Body of pancreas (tissue), 4 donors: ENCODE measurements at regions not wholly inside any gene's neighbourhood (a gene's known extent, or its start where the extent isn't known, plus 50 kb on each side); places are given as distances from the start of the nearest gene placed in this dataset.

Experiments
- ATAC-seq: fragments of 150-250 bp; one replicate; pipeline ENCODE4 v1.9.1; 2016
- DNase-seq, 4 donors: peaks; one replicate each; pipeline ENCODE4 v3.0.0-alpha.2; 2019
- H3K27ac ChIP-seq, 4 donors: fragments of 200-600 bp; sonication (generic); 1 replicate in 3 of 4; 2 replicates in 1 of 4; pipeline versions ENCODE4 v1.5.1 to v1.6.1; 2016 to 2019; ENCODE audit warnings: mild to moderate bottlenecking in 1 of 4, mixed read lengths in 1 of 4, moderate library complexity in 1 of 4
- H3K27me3 ChIP-seq, 2 donors: fragments of 200-600 bp; sonication (generic); one replicate each; pipeline ENCODE4 v1.6.0; 2016; ENCODE audit warnings: mild to moderate bottlenecking in 1 of 2
- H3K36me3 ChIP-seq, 2 donors: fragments of 200-600 bp; sonication (generic); replicated peaks in 1 of 2; 2 replicates each; pipeline ENCODE4 v1.5.1; 2016; ENCODE audit warnings: low read depth in 2 of 2; ENCODE audit not compliant: insufficient read depth in 1 of 2
- H3K4me1 ChIP-seq: fragments of 200-600 bp; sonication (generic); one replicate; pipeline ENCODE4 v1.6.0; 2016
- H3K4me3 ChIP-seq, 2 donors: fragments of 200-600 bp; sonication (generic); 1 replicate in 1 of 2; 2 replicates in 1 of 2; pipeline ENCODE4 v1.5.1; 2016 to 2019
- H3K9me3 ChIP-seq, 3 donors: fragments of 200-600 bp; sonication (generic); 1 replicate in 2 of 3; 2 replicates in 1 of 3; pipeline ENCODE4 v1.5.1; 2016
- POLR2A ChIP-seq, 3 donors: fragments of 450-650 bp; IDR thresholded peaks; one replicate each; pipeline ENCODE4 v1.6.1; 2016; ENCODE audit warnings: antibody characterized with exemption in 3 of 3, mild to moderate bottlenecking in 2 of 3
- WGBS, 2 donors: methylation state at CpG; one replicate each; pipeline ENCODE4 v1.1.5; 2017; 5-methylcytosine and 5-hydroxymethylcytosine counted together
- intact Hi-C: fragments of 100-400 bp; cut with DNase I; formaldehyde crosslinking; loops from one replicate; pipeline ENCODE4 v1.15.1; 2023
- TF ChIP-seq, protein P1 (sequence below), 7 experiments: fragments of 450-650 bp in 4 of 7; fragments of 200-600 bp in 3 of 7; sonication (generic) in 3 of 7; IDR thresholded peaks; one replicate each; pipeline ENCODE4 v1.5.1; 2016 to 2019; ENCODE audit warnings: antibody characterized with exemption in 7 of 7

DNA sequence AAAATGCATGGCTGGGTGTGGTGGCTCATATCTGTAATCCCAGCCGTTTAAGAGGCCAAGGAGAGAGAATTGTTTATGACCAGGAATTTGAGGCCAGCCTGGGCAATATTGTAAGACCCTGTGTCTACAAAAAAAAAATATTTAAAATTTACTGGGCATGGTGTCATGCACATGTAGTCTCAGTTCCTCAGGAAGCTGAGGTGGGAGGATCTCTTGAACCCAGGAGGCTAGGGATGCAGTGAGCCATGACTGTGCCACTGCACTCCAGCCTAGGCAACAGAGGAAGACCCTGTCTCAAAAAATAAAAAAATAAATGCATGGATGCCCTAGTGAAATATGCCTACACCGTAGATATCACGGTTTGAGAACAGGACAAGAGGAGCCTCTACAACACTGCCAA lies 1331.2 kb upstream of the B3GALT2 start:
- Histone ChIP-seq H3K36me3 (no peaks in the 10 kb centered on the region), H3K9me3 (no peaks in the 10 kb centered on the region), H3K27ac (no peak overlapping the region), H3K4me3 (no peak overlapping the region), H3K27me3 (no peaks in the 10 kb centered on the region), H3K4me1 (no peaks in the 10 kb centered on the region)
- intact Hi-C loops, result no loop called here
- DNase-seq (no peak), ATAC-seq (no peak)
- WGBS, 2 donors, result 57 to 65% methylated on average over 3 of the region's 3 CpGs
- TF ChIP-seq POLR2A (IDR thresholded peaks at IDR 0.05), result no peak
- TF ChIP-seq, protein P1, sequence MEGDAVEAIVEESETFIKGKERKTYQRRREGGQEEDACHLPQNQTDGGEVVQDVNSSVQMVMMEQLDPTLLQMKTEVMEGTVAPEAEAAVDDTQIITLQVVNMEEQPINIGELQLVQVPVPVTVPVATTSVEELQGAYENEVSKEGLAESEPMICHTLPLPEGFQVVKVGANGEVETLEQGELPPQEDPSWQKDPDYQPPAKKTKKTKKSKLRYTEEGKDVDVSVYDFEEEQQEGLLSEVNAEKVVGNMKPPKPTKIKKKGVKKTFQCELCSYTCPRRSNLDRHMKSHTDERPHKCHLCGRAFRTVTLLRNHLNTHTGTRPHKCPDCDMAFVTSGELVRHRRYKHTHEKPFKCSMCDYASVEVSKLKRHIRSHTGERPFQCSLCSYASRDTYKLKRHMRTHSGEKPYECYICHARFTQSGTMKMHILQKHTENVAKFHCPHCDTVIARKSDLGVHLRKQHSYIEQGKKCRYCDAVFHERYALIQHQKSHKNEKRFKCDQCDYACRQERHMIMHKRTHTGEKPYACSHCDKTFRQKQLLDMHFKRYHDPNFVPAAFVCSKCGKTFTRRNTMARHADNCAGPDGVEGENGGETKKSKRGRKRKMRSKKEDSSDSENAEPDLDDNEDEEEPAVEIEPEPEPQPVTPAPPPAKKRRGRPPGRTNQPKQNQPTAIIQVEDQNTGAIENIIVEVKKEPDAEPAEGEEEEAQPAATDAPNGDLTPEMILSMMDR (IDR thresholded peaks at IDR 0.05), result no peak

DNA sequence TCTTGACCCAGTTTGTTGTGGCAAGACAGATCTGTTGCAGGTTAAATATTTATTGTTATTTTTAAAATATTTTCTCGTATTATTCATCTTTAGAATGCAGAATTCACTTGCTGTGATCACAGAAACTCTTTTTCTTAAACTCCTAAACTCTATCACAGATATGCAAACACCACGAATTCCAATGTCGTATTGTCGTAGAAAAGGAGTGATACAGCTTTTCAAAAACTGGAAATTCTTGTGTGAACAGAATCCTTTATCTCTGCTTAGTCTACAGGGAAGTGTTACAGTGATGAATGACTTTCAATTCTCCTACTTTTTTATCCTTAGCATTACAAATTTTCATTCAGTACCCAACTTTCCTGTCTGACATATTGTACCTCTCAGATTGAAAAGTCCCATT lies 1329.5 kb upstream of the B3GALT2 start:
- intact Hi-C loops, result no loop called here
- Histone ChIP-seq H3K27ac (no peak overlapping the region), H3K9me3 (no peaks in the 10 kb centered on the region), H3K36me3 (no peaks in the 10 kb centered on the region), H3K27me3 (no peaks in the 10 kb centered on the region), H3K4me1 (no peaks in the 10 kb centered on the region), H3K4me3 (no peak overlapping the region)
- ATAC-seq (no peak), DNase-seq (no peak)
- no peak for TF ChIP-seq POLR2A (IDR thresholded peaks at IDR 0.05)
- TF ChIP-seq, protein P1 (IDR thresholded peaks at IDR 0.05), result no peak
- WGBS, 2 donors, result 12 to 17% methylated on average over 4 of the region's 4 CpGs

DNA sequence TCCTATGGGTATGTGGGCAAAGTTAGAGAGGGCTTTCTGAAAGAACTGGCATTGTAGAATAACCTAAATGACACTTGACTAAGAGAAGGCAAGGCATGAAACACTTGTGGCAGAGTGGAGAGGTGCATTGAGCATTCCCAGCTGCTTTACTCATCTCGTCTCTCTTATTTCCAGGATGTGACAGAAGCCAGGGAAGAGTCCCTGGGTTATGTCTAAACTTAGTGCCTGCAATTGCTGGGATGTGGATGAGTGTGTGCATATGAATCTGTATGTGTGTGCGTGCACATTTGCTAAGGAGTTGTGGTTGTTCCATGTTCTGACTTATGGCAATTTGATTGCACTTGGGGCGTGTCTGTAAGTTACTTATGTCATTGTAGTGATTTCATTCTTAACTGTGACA lies 1326.5 kb upstream of the B3GALT2 start:
- DNase-seq (no peak), ATAC-seq (no peak)
- no peaks in the 10 kb centered on the region for H3K9me3 ChIP-seq
- H3K27ac ChIP-seq, result no peak overlapping the region
- no peak overlapping the region for H3K4me3 ChIP-seq
- no peak for TF ChIP-seq POLR2A (IDR thresholded peaks at IDR 0.05)
- TF ChIP-seq, protein P1 (IDR thresholded peaks at IDR 0.05), result no peak
- intact Hi-C loops, result no loop called here
- H3K4me1 ChIP-seq, result no peaks in the 10 kb centered on the region
- no peaks in the 10 kb centered on the region for H3K36me3 ChIP-seq
- 46 to 64% methylated on average over 3 of the region's 3 CpGs for WGBS, 2 donors
- H3K27me3 ChIP-seq, result no peaks in the 10 kb centered on the region

DNA sequence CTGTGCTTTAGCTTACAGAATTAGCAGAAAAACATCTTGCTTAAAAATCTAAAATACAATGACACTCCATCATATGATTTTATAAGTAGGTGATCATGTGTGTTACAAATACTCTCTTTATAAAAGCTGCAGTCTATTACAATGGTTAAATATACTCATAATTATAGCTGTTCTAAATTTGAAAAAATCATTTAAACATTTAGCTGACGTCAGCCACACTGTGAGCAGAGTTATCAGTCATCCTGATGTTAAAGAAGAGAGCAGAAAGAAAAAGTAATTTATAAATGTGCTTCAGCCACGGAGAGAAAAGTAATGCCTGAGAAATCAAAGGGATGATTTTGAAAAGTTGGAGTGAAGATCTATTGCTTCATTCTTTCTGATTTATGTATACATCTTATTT lies 1325.9 kb upstream of the B3GALT2 start:
- DNase-seq (no peak), ATAC-seq (no peak)
- Histone ChIP-seq H3K4me3 (no peak overlapping the region), H3K27ac (no peak overlapping the region), H3K9me3 (no peaks in the 10 kb centered on the region), H3K27me3 (no peaks in the 10 kb centered on the region), H3K4me1 (no peaks in the 10 kb centered on the region), H3K36me3 (no peaks in the 10 kb centered on the region)
- intact Hi-C loops, result no loop called here
- TF ChIP-seq, protein P1 (IDR thresholded peaks at IDR 0.05), result no peak
- no peak for TF ChIP-seq POLR2A (IDR thresholded peaks at IDR 0.05)
- 11 to 34% methylated on average over 2 of the region's 2 CpGs for WGBS, 2 donors

DNA sequence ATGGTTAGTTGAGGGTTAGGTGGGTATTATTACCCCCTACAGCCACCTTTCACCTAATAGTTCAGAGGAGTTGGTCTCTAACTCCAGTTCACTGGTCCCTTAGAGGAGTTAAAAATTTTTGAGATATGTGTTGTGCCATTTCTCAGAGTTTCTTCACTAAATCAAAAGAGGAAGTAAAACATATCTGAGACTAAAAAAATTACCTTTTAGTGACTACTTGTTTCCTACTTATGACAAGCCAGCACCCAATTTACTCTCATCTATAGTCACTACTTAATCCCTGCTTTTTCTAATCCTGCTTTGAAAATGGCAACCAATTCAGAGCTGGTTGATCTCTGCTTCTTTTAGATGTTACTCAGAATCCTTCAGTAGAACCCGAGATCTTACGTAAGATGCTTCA lies 1316.8 kb upstream of the B3GALT2 start:
- H3K27ac ChIP-seq, result no peak overlapping the region
- no peaks in the 10 kb centered on the region for H3K4me1 ChIP-seq
- TF ChIP-seq, protein P1 (IDR thresholded peaks at IDR 0.05), result no peak
- TF ChIP-seq POLR2A (IDR thresholded peaks at IDR 0.05), result no peak
- no peak overlapping the region for H3K4me3 ChIP-seq
- no peak for ATAC-seq
- H3K9me3 ChIP-seq, result no peaks in the 10 kb centered on the region
- no peaks in the 10 kb centered on the region for H3K27me3 ChIP-seq
- H3K36me3 ChIP-seq, result no peaks in the 10 kb centered on the region
- 85 to 86% methylated on average over 2 of the region's 2 CpGs for WGBS, 2 donors
- no peak for DNase-seq
- intact Hi-C loops, result no loop called here
